Loucy (cell line): ENCODE measurements at regions not wholly inside any gene's neighbourhood (a gene's known extent, or its start where the extent isn't known, plus 50 kb on each side); places are given as distances from the start of the nearest gene placed in this dataset.

Experiments used
- EZH2phosphoT487 ChIP-seq: fragments of 200-600 bp; IDR thresholded peaks from 2 replicates; pipeline ENCODE4 v1.6.1; 2018; ENCODE audit warnings: antibody characterized with exemption, mild to moderate bottlenecking, moderate library complexity, borderline replicate concordance
- TF ChIP-seq, protein P1 (sequence below): fragments of 200-600 bp; sonication (generic); conservative IDR thresholded peaks from 2 replicates; pipeline ENCODE4 v1.5.1; 2014; ENCODE audit warnings: mild to moderate bottlenecking, antibody characterized with exemption, low read length

DNA sequence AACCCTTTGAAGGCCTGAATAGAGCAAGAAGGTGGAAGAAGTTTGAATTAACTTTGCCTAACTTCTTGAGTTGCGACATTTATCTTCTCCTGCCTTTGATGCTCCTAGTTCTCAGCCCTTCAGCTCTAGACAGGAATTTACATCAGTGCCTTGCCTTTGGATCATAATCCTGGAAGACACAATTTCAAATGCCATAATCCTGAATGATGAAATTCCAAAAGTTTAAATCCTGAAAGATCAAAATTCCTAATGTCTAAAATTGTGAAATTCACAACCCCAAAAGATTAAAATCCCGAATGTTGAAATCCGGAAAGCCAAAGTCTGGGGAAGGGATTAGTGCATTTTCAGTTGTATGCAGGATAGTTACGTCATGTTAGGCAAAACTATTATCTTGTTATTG is 166.6 kb upstream of the PDZRN3 start:
- TF ChIP-seq, protein P1, sequence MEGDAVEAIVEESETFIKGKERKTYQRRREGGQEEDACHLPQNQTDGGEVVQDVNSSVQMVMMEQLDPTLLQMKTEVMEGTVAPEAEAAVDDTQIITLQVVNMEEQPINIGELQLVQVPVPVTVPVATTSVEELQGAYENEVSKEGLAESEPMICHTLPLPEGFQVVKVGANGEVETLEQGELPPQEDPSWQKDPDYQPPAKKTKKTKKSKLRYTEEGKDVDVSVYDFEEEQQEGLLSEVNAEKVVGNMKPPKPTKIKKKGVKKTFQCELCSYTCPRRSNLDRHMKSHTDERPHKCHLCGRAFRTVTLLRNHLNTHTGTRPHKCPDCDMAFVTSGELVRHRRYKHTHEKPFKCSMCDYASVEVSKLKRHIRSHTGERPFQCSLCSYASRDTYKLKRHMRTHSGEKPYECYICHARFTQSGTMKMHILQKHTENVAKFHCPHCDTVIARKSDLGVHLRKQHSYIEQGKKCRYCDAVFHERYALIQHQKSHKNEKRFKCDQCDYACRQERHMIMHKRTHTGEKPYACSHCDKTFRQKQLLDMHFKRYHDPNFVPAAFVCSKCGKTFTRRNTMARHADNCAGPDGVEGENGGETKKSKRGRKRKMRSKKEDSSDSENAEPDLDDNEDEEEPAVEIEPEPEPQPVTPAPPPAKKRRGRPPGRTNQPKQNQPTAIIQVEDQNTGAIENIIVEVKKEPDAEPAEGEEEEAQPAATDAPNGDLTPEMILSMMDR: no peak
- no peak for TF ChIP-seq EZH2phosphoT487
